ENCODE measurements at regions not wholly inside any gene's neighbourhood (a gene's known extent, or its start where the extent isn't known, plus 50 kb on each side); places are given as distances from the start of the nearest gene placed in this dataset.

GRCh38 chr4:187175197-187175596 is 451.5 kb upstream of the FAT1 start:
- Histone ChIP-seq H3K9me3 (no peaks in the 10 kb centered on the region), H3K27me3 (ENCODE audit: insufficient read depth in 3 of 3, low read length in 2 of 3) (no peaks in the 10 kb centered on the region), H3K27ac (no peak overlapping the region), H3K4me3 (no peak overlapping the region), H3K36me3 (ENCODE audit: insufficient read depth in 1 of 2, low read depth in 1 of 2) (no peaks in the 10 kb centered on the region), H3K4me1 (no peaks in the 10 kb centered on the region)
- no peak for TF ChIP-seq CTCF (IDR thresholded peaks at IDR 0.05)
- no peak for DNase-seq
- ATAC-seq, result no peak
- intact Hi-C loops (cut with DNase I), result no loop called here
- WGBS, 3 donors, result 75 to 85% (median 75%) methylated on average over 5 of the region's 5 CpGs

DNA sequence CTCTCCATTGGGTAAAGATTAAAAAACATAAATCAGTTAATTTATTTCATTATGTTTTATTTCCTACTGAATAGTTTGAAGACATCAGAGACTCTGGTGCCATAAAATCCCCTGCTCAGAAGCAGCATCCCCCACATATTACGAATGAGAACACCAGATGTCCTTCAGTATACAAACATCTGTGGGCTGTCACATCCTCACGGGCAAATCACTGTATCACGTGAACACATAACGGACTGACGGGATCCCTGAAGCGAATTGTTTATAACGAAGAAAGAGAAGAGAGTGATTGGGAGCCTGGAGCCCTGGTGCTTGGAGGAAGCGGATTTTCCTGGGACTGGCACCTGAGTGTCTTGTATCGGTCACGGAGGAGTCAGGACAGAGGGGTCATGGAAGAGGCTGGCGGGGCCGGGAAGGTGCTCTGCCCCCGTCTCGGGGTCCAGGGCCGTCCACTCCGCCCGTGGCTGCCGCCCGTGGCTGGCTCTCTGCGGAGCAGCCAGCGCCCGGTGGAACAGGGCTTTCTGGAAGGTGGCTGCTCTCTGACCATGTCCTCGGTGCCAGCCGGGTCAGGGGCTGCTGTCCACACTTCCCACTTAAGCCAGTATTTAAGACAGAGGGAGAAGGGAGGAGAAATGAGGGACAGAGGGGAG is 452.7 kb upstream of the FAT1 start:
- WGBS, 3 donors, result 70 to 77% (median 75%) methylated on average over 24 of the region's 24 CpGs
- intact Hi-C loops (cut with DNase I), result no loop called here
- Histone ChIP-seq H3K4me3 (no peak overlapping the region), H3K4me1 (no peaks in the 10 kb centered on the region), H3K27me3 (ENCODE audit: insufficient read depth in 3 of 3, low read length in 2 of 3) (no peaks in the 10 kb centered on the region), H3K27ac (no peak overlapping the region), H3K9me3 (no peaks in the 10 kb centered on the region), H3K36me3 (ENCODE audit: insufficient read depth in 1 of 2, low read depth in 1 of 2) (no peaks in the 10 kb centered on the region)
- ATAC-seq (no peak), DNase-seq (no peak)
- TF ChIP-seq CTCF (IDR thresholded peaks at IDR 0.05), result no peak

DNA sequence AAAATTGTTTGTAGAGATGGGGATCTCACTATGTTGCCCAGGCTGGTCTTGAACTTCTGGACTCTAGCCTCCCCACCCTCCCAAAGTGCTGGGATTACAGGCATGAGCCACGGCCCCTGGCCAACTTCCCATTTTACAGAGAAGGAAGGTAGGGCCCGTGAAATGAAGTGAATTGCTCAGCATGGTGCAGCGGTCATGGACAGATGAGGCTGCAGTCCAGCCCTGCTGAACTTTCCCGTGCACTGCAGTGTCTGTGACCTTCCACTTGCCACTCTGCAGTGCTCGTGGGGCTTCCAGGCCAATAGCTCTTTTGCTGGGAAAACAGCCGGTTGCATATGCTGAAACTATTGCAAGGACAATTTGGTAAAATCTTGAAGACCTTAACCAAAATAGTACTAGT is 454.4 kb upstream of the FAT1 start:
- DNase-seq (no peak), ATAC-seq (no peak)
- TF ChIP-seq CTCF (IDR thresholded peaks at IDR 0.05), result no peak
- no peaks in the 10 kb centered on the region for H3K9me3 ChIP-seq
- no peak overlapping the region for H3K27ac ChIP-seq
- no peaks in the 10 kb centered on the region for H3K36me3 ChIP-seq (ENCODE audit: insufficient read depth in 1 of 2, low read depth in 1 of 2)
- no peak overlapping the region for H3K4me3 ChIP-seq
- 29 to 37% (median 37%) methylated on average over 6 of the region's 6 CpGs for WGBS, 3 donors
- intact Hi-C loops (cut with DNase I), result no loop called here
- no peaks in the 10 kb centered on the region for H3K4me1 ChIP-seq
- H3K27me3 ChIP-seq (ENCODE audit: insufficient read depth in 3 of 3, low read length in 2 of 3), result no peaks in the 10 kb centered on the region

DNA sequence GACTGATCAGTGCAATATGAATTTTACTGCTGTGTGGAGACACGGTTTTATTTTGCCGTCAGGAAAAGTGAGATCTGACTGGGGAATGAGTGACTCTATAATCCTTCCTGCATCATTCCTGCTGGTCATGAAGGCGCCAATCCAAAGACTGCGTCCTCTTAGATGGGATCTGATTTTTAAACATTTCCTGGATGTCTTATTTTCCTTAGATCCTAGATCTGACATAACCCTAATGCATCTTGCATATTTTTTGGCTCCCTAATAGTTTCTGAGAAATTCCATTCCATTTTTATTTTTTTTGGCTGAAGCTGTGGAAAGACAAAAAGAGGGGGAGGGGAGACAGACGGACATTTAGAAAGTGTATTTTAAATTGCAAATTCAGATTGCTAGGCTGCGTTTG is 454.9 kb upstream of the FAT1 start:
- TF ChIP-seq CTCF (IDR thresholded peaks at IDR 0.05), result no peak
- Histone ChIP-seq H3K4me1 (no peaks in the 10 kb centered on the region), H3K36me3 (ENCODE audit: insufficient read depth in 1 of 2, low read depth in 1 of 2) (no peaks in the 10 kb centered on the region), H3K4me3 (no peak overlapping the region), H3K27ac (no peak overlapping the region), H3K27me3 (ENCODE audit: insufficient read depth in 3 of 3, low read length in 2 of 3) (no peaks in the 10 kb centered on the region), H3K9me3 (no peaks in the 10 kb centered on the region)
- no peak for ATAC-seq
- no peak for DNase-seq
- intact Hi-C loops (cut with DNase I), result no loop called here
- 30 to 37% (median 33%) methylated on average over 6 of the region's 6 CpGs for WGBS, 3 donors

All from psoas muscle (tissue), 7 donors.